ENCODE measurements at regions not wholly inside any gene's neighbourhood (a gene's known extent, or its start where the extent isn't known, plus 50 kb on each side); places are given as distances from the start of the nearest gene placed in this dataset.

DNA sequence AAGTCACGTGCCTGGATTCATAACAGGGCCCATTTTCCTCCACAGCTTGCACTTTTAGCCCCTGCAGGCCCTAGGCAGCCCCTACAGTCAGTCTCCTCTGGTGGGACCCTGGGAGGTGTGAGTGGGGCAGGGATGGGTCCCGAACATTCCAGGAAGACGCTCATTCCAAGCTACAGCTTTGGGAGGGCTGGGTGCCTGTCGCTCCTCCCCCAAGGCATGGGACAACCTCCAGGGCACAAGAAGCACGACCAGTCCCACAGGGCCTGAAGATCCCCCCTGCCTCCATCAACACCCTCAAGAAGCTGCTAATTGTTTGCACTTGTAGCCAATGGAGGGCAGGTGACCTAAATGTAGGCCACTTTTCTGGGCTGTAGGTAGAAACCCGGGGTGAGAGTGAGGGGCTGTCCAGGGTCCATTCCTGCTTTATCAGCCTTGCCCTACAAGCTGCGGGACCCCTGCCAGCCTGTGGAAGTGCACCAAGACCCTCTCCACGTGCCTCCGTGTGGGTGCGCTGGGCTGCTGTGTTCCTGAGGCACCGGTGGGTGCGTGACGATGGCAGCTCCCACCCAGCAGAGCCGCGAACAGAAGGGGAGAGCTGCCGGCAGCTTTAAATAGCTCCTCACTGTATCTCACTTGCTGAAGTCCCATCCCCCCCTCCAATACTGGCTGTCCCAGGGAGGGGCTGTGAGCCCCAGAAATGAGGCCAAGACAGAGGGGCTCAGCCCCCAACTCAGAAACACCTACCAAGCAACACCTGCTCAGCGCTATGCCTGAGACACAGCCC, 91.9 kb upstream of the ARAP3 start:
- TF ChIP-seq, protein P1, sequence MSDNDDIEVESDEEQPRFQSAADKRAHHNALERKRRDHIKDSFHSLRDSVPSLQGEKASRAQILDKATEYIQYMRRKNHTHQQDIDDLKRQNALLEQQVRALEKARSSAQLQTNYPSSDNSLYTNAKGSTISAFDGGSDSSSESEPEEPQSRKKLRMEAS (IDR thresholded peaks at IDR 0.05), result no peak
- TF ChIP-seq YY1 (IDR thresholded peaks at IDR 0.05; ENCODE audit: low read depth) (no peak), CEBPB (IDR thresholded peaks at IDR 0.05) (no peak), TCF12 (IDR thresholded peaks at IDR 0.05; ENCODE audit: low read depth) (no peak), ZBTB7A (IDR thresholded peaks at IDR 0.05; ENCODE audit: low read depth) (no peak), CREB1 (IDR thresholded peaks at IDR 0.05; ENCODE audit: low read depth) (no peak), RAD21 (IDR thresholded peaks at IDR 0.05; ENCODE audit: low read depth) (no peak), TAF1 (IDR thresholded peaks at IDR 0.05; ENCODE audit: low read depth) (no peak), FOXM1 (IDR thresholded peaks at IDR 0.05; ENCODE audit: borderline replicate concordance, low read depth) (no peak), TEAD4 (IDR thresholded peaks at IDR 0.05) (no peak), NFIC (IDR thresholded peaks at IDR 0.05) (no peak), EGR1 (IDR thresholded peaks at IDR 0.05) (no peak), EP300 (IDR thresholded peaks at IDR 0.05; ENCODE audit: borderline replicate concordance) (no peak)
- TF ChIP-seq, protein P2, sequence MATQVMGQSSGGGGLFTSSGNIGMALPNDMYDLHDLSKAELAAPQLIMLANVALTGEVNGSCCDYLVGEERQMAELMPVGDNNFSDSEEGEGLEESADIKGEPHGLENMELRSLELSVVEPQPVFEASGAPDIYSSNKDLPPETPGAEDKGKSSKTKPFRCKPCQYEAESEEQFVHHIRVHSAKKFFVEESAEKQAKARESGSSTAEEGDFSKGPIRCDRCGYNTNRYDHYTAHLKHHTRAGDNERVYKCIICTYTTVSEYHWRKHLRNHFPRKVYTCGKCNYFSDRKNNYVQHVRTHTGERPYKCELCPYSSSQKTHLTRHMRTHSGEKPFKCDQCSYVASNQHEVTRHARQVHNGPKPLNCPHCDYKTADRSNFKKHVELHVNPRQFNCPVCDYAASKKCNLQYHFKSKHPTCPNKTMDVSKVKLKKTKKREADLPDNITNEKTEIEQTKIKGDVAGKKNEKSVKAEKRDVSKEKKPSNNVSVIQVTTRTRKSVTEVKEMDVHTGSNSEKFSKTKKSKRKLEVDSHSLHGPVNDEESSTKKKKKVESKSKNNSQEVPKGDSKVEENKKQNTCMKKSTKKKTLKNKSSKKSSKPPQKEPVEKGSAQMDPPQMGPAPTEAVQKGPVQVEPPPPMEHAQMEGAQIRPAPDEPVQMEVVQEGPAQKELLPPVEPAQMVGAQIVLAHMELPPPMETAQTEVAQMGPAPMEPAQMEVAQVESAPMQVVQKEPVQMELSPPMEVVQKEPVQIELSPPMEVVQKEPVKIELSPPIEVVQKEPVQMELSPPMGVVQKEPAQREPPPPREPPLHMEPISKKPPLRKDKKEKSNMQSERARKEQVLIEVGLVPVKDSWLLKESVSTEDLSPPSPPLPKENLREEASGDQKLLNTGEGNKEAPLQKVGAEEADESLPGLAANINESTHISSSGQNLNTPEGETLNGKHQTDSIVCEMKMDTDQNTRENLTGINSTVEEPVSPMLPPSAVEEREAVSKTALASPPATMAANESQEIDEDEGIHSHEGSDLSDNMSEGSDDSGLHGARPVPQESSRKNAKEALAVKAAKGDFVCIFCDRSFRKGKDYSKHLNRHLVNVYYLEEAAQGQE (IDR thresholded peaks at IDR 0.05; ENCODE audit: low read depth), result no peak
- TF ChIP-seq, protein P3, sequence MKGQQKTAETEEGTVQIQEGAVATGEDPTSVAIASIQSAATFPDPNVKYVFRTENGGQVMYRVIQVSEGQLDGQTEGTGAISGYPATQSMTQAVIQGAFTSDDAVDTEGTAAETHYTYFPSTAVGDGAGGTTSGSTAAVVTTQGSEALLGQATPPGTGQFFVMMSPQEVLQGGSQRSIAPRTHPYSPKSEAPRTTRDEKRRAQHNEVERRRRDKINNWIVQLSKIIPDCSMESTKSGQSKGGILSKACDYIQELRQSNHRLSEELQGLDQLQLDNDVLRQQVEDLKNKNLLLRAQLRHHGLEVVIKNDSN (IDR thresholded peaks at IDR 0.05), result no peak

DNA sequence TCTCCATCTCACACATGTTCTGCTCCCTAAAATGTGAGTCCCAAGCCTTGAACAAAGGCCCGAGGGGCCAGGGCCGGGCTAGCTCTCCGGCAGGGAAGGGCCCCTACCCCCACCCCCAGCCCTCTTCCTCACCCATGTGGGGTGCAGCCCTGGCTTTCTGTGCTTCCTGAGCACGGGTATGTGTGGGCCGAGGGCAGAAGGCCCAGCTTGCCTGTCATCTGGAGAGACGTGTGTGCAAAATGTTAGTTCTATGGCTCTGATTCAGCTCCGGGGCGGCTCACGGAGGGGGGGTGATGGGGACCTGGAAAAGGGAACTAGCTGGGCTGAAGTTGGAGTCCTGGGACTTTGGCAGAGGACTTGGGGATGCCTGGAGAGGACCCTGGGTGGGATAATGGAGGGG, 90.3 kb upstream of the ARAP3 start:
- TF ChIP-seq, protein P1 (IDR thresholded peaks at IDR 0.05), result no peak
- TF ChIP-seq YY1 (IDR thresholded peaks at IDR 0.05; ENCODE audit: low read depth) (no peak), FOXM1 (IDR thresholded peaks at IDR 0.05; ENCODE audit: borderline replicate concordance, low read depth) (no peak), TAF1 (IDR thresholded peaks at IDR 0.05; ENCODE audit: low read depth) (no peak), TCF12 (IDR thresholded peaks at IDR 0.05; ENCODE audit: low read depth) (no peak), CEBPB (IDR thresholded peaks at IDR 0.05) (no peak), EGR1 (IDR thresholded peaks at IDR 0.05) (no peak), RAD21 (IDR thresholded peaks at IDR 0.05; ENCODE audit: low read depth) (no peak), CREB1 (IDR thresholded peaks at IDR 0.05; ENCODE audit: low read depth) (no peak), ZBTB7A (IDR thresholded peaks at IDR 0.05; ENCODE audit: low read depth) (no peak), NFIC (IDR thresholded peaks at IDR 0.05) (no peak), TEAD4 (IDR thresholded peaks at IDR 0.05) (no peak)
- TF ChIP-seq, protein P2 (IDR thresholded peaks at IDR 0.05; ENCODE audit: low read depth), result no peak

DNA sequence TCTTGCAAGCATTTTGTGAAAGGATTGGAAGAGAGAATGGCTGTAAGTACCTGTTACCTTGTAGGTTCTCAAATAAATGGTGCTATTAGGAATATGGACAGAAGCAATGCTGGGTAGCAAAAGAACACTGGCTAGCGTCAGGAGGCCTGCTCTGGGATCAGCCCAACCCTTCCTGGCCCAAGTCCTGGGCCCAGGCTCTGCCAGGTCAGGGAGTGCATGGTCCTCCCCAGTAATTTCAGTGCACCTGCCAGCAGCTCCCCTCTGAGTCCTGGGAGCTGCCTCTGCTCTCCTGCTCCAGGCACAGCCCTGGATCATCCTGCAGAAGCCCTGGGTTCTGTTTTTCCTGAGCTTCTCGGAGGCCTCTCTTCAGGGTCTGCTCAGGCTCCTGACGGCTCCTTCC, 89.5 kb upstream of the ARAP3 start:
- TF ChIP-seq FOXM1 (IDR thresholded peaks at IDR 0.05; ENCODE audit: borderline replicate concordance, low read depth) (no peak), YY1 (IDR thresholded peaks at IDR 0.05; ENCODE audit: low read depth) (no peak), TEAD4 (IDR thresholded peaks at IDR 0.05) (no peak), TCF12 (IDR thresholded peaks at IDR 0.05; ENCODE audit: low read depth) (no peak), CEBPB (IDR thresholded peaks at IDR 0.05) (no peak), RAD21 (IDR thresholded peaks at IDR 0.05; ENCODE audit: low read depth) (no peak)
- TF ChIP-seq, protein P1 (IDR thresholded peaks at IDR 0.05), result no peak

DNA sequence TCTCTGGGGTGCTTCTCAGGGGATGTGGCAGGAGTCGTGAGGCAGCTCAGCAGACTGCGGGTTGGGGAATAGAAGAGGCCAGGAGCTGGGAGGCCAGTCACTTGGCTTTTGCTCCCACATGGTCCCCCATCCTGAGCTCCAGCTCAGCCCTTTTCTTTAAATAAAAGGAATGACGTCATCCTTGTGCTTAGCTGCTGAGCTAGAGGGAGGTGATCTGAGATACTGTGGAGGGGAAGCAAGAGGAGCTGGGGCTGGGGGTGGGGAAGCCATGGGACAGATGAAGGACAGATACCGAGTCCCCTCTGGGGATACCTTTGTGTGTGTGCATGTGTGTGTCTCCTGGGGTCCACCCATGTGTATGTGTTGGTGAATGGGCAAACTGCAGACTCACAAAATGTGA, 89.0 kb upstream of the ARAP3 start:
- TF ChIP-seq NFIC (IDR thresholded peaks at IDR 0.05), result no peak
- TF ChIP-seq, protein P2 (IDR thresholded peaks at IDR 0.05; ENCODE audit: low read depth), result no peak
- TF ChIP-seq TEAD4 (IDR thresholded peaks at IDR 0.05), result no peak
- TF ChIP-seq TCF12 (IDR thresholded peaks at IDR 0.05; ENCODE audit: low read depth), result no peak
- no peak for TF ChIP-seq RAD21 (IDR thresholded peaks at IDR 0.05; ENCODE audit: low read depth)
- TF ChIP-seq CREB1 (IDR thresholded peaks at IDR 0.05; ENCODE audit: low read depth), result no peak
- TF ChIP-seq, protein P1 (IDR thresholded peaks at IDR 0.05), result no peak
- TF ChIP-seq FOXM1 (IDR thresholded peaks at IDR 0.05; ENCODE audit: borderline replicate concordance, low read depth), result no peak
- TF ChIP-seq, protein P3 (IDR thresholded peaks at IDR 0.05), result no peak
- TF ChIP-seq YY1 (IDR thresholded peaks at IDR 0.05; ENCODE audit: low read depth), result no peak
- no peak for TF ChIP-seq TAF1 (IDR thresholded peaks at IDR 0.05; ENCODE audit: low read depth)
- TF ChIP-seq EGR1 (IDR thresholded peaks at IDR 0.05), result no peak
- no peak for TF ChIP-seq CEBPB (IDR thresholded peaks at IDR 0.05)

Measured in Ishikawa (cell line).